NCI-H2196 treated with DMSO at 0.1 percent for 48 hours (cell line): ENCODE measurements at regions not wholly inside any gene's neighbourhood (a gene's known extent, or its start where the extent isn't known, plus 50 kb on each side); places are given as distances from the start of the nearest gene placed in this dataset.
A peak's percentile ranks its signal among the peaks of the same experiment; 100 is the strongest.

Experiments
- DNase-seq: peaks from one replicate; lab custom pipeline; 2025; ENCODE audit not compliant: unreplicated experiment; lab: John Stamatoyannopoulos, UW

- DNase-seq: no peak
Measured at GRCh38 chr18:33517950-33518349, 60.1 kb upstream of the ASXL3 start.

- no peak for DNase-seq
Measured at GRCh38 chr18:33513027-33513426, 65.0 kb upstream of the ASXL3 start.

DNA sequence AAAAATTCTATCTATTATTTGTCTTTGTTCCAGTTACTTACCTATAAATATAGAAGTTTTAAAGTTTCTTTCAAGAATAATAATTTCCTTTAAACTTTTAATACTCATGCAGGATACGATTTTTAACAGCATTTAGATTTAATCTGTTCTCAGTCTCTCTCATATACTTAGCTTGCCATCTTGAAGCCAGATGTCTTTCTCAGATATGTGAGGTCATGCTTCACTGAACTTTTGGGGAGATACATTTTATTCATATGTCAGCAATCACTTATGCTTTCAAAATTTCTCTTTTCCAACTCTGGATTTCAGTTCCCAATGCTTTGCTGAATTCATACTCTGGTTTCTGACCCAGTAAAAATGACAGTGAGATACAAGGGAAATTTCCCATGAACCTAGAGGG lies 66.5 kb upstream of the CCDC178 start:
- DNase-seq: no peak

DNA sequence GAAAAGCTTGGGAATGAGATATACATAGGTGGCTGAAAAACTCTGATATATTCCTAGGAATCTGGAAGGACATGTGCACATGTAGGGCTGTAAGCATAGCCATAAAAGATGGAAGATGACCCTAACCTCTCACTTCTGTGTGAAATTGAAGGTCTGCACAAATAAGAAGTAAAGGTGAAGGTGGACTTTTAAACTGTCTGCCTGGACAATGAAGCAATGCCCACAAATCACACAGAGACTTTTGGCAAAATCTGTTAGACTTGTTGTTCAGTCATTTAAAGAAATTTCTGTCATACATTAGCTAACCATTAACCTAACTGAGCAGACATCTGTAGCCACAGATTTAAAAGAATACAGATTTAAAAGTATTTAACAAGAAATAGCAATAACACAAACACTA lies 65.3 kb upstream of the CCDC178 start:
- DNase-seq: no peak

GRCh38 chr18:33505297-33505696 lies 64.8 kb upstream of the CCDC178 start:
- DNase-seq: no peak

DNA sequence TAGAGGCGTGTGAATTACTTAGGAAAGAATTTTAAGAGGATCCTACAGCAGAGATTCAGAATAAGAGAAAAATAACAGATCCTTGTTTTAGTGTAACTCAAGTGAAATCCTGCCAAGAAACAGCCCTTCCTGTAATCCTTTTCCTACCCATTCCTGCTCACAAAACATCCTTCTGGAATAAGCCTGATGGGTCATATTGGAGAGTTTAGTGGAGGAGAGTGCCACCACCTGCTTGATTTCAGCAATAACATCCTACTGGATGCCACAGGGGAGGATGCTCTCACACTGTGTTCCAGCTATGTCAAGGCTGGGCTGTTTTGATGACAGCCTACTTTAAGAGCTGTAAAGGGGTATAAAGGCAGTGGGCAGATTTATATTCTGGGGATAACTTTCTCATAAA lies 54.8 kb upstream of the CCDC178 start:
- DNase-seq: peak; percentile 38
